ENCODE measurements at regions not wholly inside any gene's neighbourhood (a gene's known extent, or its start where the extent isn't known, plus 50 kb on each side); places are given as distances from the start of the nearest gene placed in this dataset.

GRCh38 chr6:110043366-110043994 is 65.4 kb downstream of the GPR6 start:
- Histone ChIP-seq H3K9me3 (ENCODE audit: low read depth) (no peaks in the 10 kb centered on the region), H3K4me2 (no peak overlapping the region), H3K9me2 (replicated peaks; ENCODE audit: insufficient read depth) (no peaks in the 10 kb centered on the region), H4K20me1 (ENCODE audit: insufficient read depth, poor library complexity, severe bottlenecking) (no peaks in the 10 kb centered on the region), H2AFZ (no peak overlapping the region), H3K4me3 (no peak overlapping the region), H3K36me3 (replicated peaks; ENCODE audit: insufficient read depth, low read depth) (no peaks in the 10 kb centered on the region), H3K4me1 (ENCODE audit: insufficient read depth) (no peaks in the 10 kb centered on the region), H3K27me3 (no peaks in the 10 kb centered on the region), H3K79me2 (no peaks in the 10 kb centered on the region), H3K27ac (no peak overlapping the region)
- TF ChIP-seq EZH2phosphoT487 (IDR thresholded peaks at IDR 0.05; ENCODE audit: low read depth, severe bottlenecking, unreplicated experiment) (no peak), CTCF (IDR thresholded peaks at IDR 0.05; ENCODE audit: poor library complexity) (no peak), EZH2 (IDR thresholded peaks at IDR 0.05; ENCODE audit: borderline replicate concordance) (no peak)
- WGBS (ENCODE audit: low lambda C conversion rate, missing lambda C conversion rate): 87% methylated on average over 6 of the region's 6 CpGs
- no peak for DNase-seq (ENCODE audit: low spot score)

- Histone ChIP-seq H3K4me2 (no peak overlapping the region), H3K27ac (no peak overlapping the region), H3K36me3 (replicated peaks; ENCODE audit: insufficient read depth, low read depth) (no peaks in the 10 kb centered on the region), H3K79me2 (no peaks in the 10 kb centered on the region), H3K4me3 (no peak overlapping the region), H3K9me2 (replicated peaks; ENCODE audit: insufficient read depth) (no peaks in the 10 kb centered on the region), H3K27me3 (no peaks in the 10 kb centered on the region), H4K20me1 (ENCODE audit: insufficient read depth, poor library complexity, severe bottlenecking) (no peaks in the 10 kb centered on the region), H3K4me1 (ENCODE audit: insufficient read depth) (no peaks in the 10 kb centered on the region), H2AFZ (no peak overlapping the region), H3K9me3 (ENCODE audit: low read depth) (no peaks in the 10 kb centered on the region)
- DNase-seq (ENCODE audit: low spot score): no peak
- no peak for TF ChIP-seq EZH2 (IDR thresholded peaks at IDR 0.05; ENCODE audit: borderline replicate concordance)
- no peak for TF ChIP-seq EZH2phosphoT487 (IDR thresholded peaks at IDR 0.05; ENCODE audit: low read depth, severe bottlenecking, unreplicated experiment)
- TF ChIP-seq CTCF (IDR thresholded peaks at IDR 0.05; ENCODE audit: poor library complexity): no peak
- WGBS (ENCODE audit: low lambda C conversion rate, missing lambda C conversion rate): 93% methylated on average over 6 of the region's 6 CpGs
Observed at GRCh38 chr6:110044096-110044495, 66.0 kb downstream of the GPR6 start.

- Histone ChIP-seq H3K4me3 (no peak overlapping the region), H3K9me3 (ENCODE audit: low read depth) (no peaks in the 10 kb centered on the region), H3K79me2 (no peaks in the 10 kb centered on the region), H3K4me1 (ENCODE audit: insufficient read depth) (no peaks in the 10 kb centered on the region), H3K27ac (no peak overlapping the region), H3K36me3 (replicated peaks; ENCODE audit: insufficient read depth, low read depth) (no peaks in the 10 kb centered on the region), H4K20me1 (ENCODE audit: insufficient read depth, poor library complexity, severe bottlenecking) (no peaks in the 10 kb centered on the region), H3K27me3 (no peaks in the 10 kb centered on the region), H3K4me2 (no peak overlapping the region), H2AFZ (no peak overlapping the region), H3K9me2 (replicated peaks; ENCODE audit: insufficient read depth) (no peaks in the 10 kb centered on the region)
- DNase-seq (ENCODE audit: low spot score): no peak
- TF ChIP-seq EZH2phosphoT487 (IDR thresholded peaks at IDR 0.05; ENCODE audit: low read depth, severe bottlenecking, unreplicated experiment): no peak
- no peak for TF ChIP-seq EZH2 (IDR thresholded peaks at IDR 0.05; ENCODE audit: borderline replicate concordance)
- TF ChIP-seq CTCF (IDR thresholded peaks at IDR 0.05; ENCODE audit: poor library complexity): no peak
- WGBS (ENCODE audit: low lambda C conversion rate, missing lambda C conversion rate): 90% methylated on average over 3 of the region's 3 CpGs
Observed at GRCh38 chr6:110044622-110045021, 66.5 kb downstream of the GPR6 start.

Data from hepatocyte (in vitro differentiated cells).